Right atrium auricular region (tissue), 2 donors: ENCODE measurements at regions not wholly inside any gene's neighbourhood (a gene's known extent, or its start where the extent isn't known, plus 50 kb on each side); places are given as distances from the start of the nearest gene placed in this dataset.

ENCODE experiments used
- DNase-seq: peaks from one replicate; pipeline ENCODE4 v3.0.0-alpha.2; 2019; ENCODE audit warnings: low spot score
- H3K27ac ChIP-seq, 2 donors: fragments of 200-600 bp; sonication (generic); 1 replicate in 1 of 2; 2 replicates in 1 of 2; pipeline ENCODE4 v1.5.1; 2016 to 2019
- H3K27me3 ChIP-seq, 2 donors: fragments of 200-600 bp; sonication (generic); one replicate each; pipeline versions ENCODE4 v1.5.1 to v1.6.0; 2017 to 2019
- H3K36me3 ChIP-seq: fragments of 200-600 bp; sonication (generic); one replicate; pipeline ENCODE4 v1.5.1; 2016
- H3K4me1 ChIP-seq, 2 donors: fragments of 200-600 bp; sonication (generic); one replicate each; pipeline versions ENCODE4 v1.5.1 to v1.6.0; 2017 to 2019
- H3K4me3 ChIP-seq, 2 donors: fragments of 200-600 bp; sonication (generic); 1 replicate in 1 of 2; 2 replicates in 1 of 2; pipeline ENCODE4 v1.5.1; 2017 to 2019; ENCODE audit warnings: mild to moderate bottlenecking in 1 of 2, moderate library complexity in 1 of 2
- H3K9me3 ChIP-seq, 2 donors: fragments of 200-600 bp; sonication (generic); one replicate each; pipeline ENCODE4 v1.5.1; 2019
- TF ChIP-seq, protein P1 (sequence below), 2 donors: fragments of 200-600 bp; sonication (generic); IDR thresholded peaks; one replicate each; pipeline ENCODE4 v1.5.1; 2019; ENCODE audit warnings: antibody characterized with exemption in 2 of 2

DNA sequence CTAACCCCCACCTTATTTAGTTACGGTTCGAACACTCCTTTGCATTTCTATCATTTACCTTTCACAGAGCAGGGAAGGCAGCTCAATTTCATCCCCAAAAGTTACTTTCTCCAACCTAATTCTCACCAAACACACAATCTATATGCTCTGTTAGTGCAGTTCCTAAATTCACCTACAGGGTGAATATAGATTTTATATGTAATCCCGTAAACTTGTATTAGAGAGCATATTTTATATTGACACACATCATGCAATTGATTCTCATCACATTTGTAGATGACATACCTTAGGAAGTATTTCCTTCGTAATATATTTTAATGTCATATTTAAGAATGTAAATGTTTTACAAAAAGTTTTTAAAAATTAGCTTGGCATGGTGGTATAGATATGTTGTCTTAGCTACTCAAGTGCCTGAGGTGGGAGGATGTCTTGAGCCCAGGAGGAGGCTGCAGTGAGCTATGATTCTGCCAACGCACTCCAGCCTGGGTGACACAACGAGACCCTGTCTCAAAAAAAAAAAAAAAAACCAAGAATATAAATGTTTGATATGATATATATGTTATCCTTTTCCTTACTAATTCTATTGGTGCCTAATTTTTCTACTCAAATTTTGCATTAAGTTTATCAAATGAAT lies 57.3 kb upstream of the TNFRSF19 start:
- DNase-seq = no peak
- H3K36me3 ChIP-seq = no peaks in the 10 kb centered on the region
- TF ChIP-seq, protein P1, sequence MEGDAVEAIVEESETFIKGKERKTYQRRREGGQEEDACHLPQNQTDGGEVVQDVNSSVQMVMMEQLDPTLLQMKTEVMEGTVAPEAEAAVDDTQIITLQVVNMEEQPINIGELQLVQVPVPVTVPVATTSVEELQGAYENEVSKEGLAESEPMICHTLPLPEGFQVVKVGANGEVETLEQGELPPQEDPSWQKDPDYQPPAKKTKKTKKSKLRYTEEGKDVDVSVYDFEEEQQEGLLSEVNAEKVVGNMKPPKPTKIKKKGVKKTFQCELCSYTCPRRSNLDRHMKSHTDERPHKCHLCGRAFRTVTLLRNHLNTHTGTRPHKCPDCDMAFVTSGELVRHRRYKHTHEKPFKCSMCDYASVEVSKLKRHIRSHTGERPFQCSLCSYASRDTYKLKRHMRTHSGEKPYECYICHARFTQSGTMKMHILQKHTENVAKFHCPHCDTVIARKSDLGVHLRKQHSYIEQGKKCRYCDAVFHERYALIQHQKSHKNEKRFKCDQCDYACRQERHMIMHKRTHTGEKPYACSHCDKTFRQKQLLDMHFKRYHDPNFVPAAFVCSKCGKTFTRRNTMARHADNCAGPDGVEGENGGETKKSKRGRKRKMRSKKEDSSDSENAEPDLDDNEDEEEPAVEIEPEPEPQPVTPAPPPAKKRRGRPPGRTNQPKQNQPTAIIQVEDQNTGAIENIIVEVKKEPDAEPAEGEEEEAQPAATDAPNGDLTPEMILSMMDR (IDR thresholded peaks at IDR 0.05) = peak in 1 of 2 donors; percentile 38
- H3K9me3 ChIP-seq = no peaks in the 10 kb centered on the region
- H3K4me3 ChIP-seq = no peak overlapping the region
- peak overlapping the region in 1 of 2 donors; percentile 79 for H3K27ac ChIP-seq
- H3K27me3 ChIP-seq = no peaks in the 10 kb centered on the region
- peaks cover 0 to 34% of the 10 kb centered on the region in 2 donors for H3K4me1 ChIP-seq

DNA sequence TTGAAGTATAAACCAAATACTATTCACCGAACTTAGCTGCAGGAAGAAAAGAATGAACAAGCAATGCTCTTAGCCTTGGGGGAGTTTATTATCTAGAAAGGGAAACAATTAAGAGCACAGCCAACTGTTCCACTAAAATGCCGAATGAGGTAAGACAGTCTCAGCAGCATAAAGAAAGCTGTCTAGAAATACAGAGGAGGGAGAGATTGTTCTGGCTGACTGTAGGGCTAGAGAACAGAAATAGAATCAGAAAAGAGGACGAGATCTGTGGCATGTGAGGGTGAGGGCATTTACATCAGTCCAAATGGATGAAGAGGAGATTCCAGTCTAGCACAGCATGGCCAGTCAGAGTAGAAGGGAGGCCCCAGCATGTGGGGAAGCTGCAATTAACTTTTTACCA lies 56.8 kb upstream of the TNFRSF19 start:
- Histone ChIP-seq H3K27ac (peak overlapping the region; percentile 51 to 79), H3K9me3 (no peaks in the 10 kb centered on the region), H3K4me1 (peaks cover 0 to 34% of the 10 kb centered on the region in 2 donors), H3K36me3 (no peaks in the 10 kb centered on the region), H3K4me3 (no peak overlapping the region), H3K27me3 (no peaks in the 10 kb centered on the region)
- TF ChIP-seq, protein P1 (IDR thresholded peaks at IDR 0.05) = no peak
- DNase-seq = no peak

DNA sequence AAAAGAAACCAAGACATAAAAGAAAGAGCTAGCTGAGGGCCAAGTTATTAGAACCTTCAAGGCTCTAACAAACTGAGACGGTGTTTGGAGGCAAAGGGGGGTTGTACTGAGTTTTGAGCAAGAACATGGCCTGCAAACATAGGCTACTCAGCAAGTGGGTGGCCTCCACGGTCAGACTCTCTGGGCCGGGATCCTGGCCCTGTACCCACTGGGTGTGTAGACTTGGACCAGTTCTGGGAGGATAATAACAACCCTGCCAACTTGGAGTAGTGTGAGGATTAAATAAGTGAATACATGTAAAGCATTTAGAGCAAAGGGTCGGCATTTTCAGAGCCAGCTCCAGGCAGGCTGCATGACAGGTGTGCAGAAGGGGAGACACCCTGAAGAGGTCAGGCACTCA lies 56.1 kb upstream of the TNFRSF19 start:
- Histone ChIP-seq H3K9me3 (no peaks in the 10 kb centered on the region), H3K4me1 (peaks cover 0 to 34% of the 10 kb centered on the region in 2 donors), H3K36me3 (no peaks in the 10 kb centered on the region), H3K27me3 (no peaks in the 10 kb centered on the region), H3K4me3 (no peak overlapping the region), H3K27ac (peak overlapping the region; percentile 51 to 79)
- no peak for DNase-seq
- TF ChIP-seq, protein P1 (IDR thresholded peaks at IDR 0.05) = no peak

DNA sequence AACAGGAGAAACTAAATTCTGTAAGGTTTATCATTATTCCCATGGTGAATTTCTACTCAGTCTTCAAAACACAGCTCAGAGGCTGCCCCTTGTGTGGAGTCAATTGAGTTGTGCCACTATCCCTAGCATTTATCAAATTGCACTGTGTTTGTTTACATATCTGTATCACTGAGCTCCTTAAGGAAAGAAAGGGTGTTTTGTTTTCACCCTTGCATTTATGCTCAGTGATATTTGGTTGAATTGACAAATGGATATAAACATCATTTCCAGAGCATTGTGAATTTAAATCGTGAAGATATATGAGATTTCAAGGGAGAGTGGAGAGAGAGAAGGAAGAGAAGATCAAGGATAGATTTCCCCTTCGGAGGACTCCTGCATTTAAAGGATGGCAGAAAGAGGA lies 55.1 kb upstream of the TNFRSF19 start:
- Histone ChIP-seq H3K27me3 (no peaks in the 10 kb centered on the region), H3K36me3 (no peaks in the 10 kb centered on the region), H3K4me1 (peaks cover 0 to 31% of the 10 kb centered on the region in 2 donors), H3K27ac (no peak overlapping the region), H3K4me3 (no peak overlapping the region), H3K9me3 (no peaks in the 10 kb centered on the region)
- DNase-seq = no peak
- TF ChIP-seq, protein P1 (IDR thresholded peaks at IDR 0.05) = no peak

DNA sequence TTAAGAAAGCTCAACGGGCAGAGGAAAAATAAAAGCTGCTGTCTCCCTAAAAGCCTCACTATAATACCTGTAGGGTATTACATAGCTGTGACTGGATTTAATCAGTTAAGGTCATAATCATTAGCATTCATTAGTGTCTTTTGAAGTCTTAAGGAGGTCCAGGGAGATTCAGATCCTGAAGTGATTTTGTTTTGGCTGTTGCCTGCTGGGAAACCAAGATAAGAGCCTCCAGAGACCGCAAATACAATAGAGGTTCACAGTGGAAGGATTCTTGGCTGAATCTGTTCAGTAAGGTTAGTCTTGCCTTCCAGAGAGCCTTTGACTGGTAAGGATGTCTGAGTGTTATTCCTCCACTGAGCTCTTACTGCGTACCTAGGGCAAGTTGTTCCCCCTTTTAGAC lies 54.0 kb upstream of the TNFRSF19 start:
- H3K36me3 ChIP-seq = no peaks in the 10 kb centered on the region
- no peaks in the 10 kb centered on the region for H3K9me3 ChIP-seq
- peaks cover 0 to 20% of the 10 kb centered on the region in 2 donors for H3K4me1 ChIP-seq
- TF ChIP-seq, protein P1 (IDR thresholded peaks at IDR 0.05) = no peak
- no peak for DNase-seq
- H3K27me3 ChIP-seq = no peaks in the 10 kb centered on the region
- H3K27ac ChIP-seq = no peak overlapping the region
- no peak overlapping the region for H3K4me3 ChIP-seq

DNA sequence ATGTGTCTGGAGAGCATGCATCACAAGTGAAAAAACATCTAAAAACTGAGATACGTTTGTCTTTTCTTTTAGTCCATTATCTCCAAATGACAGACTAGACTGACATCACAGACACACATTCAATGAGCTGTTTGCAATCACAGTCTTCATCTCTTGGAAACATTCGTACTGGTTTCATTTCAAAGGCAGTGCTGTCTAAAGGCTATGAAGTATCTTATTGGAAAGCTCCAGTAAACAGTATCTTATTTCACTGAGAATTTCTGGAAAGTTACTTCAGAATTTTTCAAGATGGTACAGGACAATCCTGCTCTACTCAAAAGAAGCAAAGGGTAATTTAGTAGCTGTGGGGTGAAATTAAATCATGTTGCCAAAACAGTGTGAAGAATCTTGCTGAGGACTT lies 53.5 kb upstream of the TNFRSF19 start:
- Histone ChIP-seq H3K9me3 (no peaks in the 10 kb centered on the region), H3K27me3 (no peaks in the 10 kb centered on the region), H3K4me1 (peaks cover 0 to 17% of the 10 kb centered on the region in 2 donors), H3K4me3 (no peak overlapping the region), H3K36me3 (no peaks in the 10 kb centered on the region), H3K27ac (no peak overlapping the region)
- TF ChIP-seq, protein P1 (IDR thresholded peaks at IDR 0.05) = no peak
- no peak for DNase-seq
